ENCODE measurements at regions not wholly inside any gene's neighbourhood (a gene's known extent, or its start where the extent isn't known, plus 50 kb on each side); places are given as distances from the start of the nearest gene placed in this dataset.

DNA sequence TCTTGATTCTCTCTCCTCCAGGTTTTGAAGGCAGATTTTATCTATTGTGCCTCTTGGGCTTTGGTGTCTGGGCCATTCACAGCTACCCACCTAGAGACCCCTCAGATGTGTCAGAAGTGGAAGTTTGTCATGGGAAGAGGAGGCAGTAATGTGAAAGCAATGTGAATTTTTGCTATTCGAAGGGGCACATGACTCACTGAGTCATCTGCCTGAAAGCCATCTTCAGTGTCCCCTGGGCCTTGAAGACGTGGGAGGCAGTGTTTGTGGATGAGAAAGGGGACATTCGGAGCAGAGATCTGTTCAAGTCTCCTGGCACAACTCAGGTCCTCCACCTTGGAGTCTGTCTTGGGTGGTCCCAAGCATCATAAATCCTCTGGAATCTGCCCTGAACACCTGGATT, 530.2 kb downstream of the NPIPA7 start:
- H3K27me3 Mint-ChIP-seq (ENCODE audit: low read depth): peaks cover 20% of the 10 kb centered on the region

DNA sequence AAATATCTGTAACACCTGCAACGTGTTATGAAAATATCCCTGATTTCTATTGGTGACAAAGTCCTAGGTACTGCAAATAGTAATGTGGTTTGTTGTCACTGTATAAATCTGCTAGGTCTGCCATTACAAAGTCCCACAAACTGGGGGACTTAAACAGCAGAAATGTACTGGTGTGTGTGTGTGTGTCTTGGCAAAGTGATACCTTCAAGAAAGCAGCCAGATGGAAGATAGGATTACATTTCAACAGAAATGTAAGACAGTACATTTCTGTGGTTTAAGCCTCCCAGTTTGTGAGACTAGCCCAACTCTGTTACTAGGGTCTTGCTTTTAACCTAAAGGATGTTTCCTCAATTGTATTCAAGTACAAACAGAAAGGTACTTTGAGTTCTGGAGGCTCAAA, 531.7 kb downstream of the NPIPA7 start:
- Mint-ChIP-seq H3K4me1 (no peaks in the 10 kb centered on the region), H3K4me3 (no peak overlapping the region), H3K9me3 (peaks cover 2% of the 10 kb centered on the region), H3K27ac (no peak overlapping the region), H3K27me3 (ENCODE audit: low read depth) (peaks cover 16% of the 10 kb centered on the region), H3K36me3 (ENCODE audit: low read depth) (no peaks in the 10 kb centered on the region)
- TF ChIP-seq, protein P1, sequence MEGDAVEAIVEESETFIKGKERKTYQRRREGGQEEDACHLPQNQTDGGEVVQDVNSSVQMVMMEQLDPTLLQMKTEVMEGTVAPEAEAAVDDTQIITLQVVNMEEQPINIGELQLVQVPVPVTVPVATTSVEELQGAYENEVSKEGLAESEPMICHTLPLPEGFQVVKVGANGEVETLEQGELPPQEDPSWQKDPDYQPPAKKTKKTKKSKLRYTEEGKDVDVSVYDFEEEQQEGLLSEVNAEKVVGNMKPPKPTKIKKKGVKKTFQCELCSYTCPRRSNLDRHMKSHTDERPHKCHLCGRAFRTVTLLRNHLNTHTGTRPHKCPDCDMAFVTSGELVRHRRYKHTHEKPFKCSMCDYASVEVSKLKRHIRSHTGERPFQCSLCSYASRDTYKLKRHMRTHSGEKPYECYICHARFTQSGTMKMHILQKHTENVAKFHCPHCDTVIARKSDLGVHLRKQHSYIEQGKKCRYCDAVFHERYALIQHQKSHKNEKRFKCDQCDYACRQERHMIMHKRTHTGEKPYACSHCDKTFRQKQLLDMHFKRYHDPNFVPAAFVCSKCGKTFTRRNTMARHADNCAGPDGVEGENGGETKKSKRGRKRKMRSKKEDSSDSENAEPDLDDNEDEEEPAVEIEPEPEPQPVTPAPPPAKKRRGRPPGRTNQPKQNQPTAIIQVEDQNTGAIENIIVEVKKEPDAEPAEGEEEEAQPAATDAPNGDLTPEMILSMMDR (IDR thresholded peaks at IDR 0.05; ENCODE audit: unreplicated experiment in 3 of 3): no peak

More for the DNA sequence above, 530.2 kb downstream of the NPIPA7 start:
- TF ChIP-seq, protein P1 (IDR thresholded peaks at IDR 0.05; ENCODE audit: unreplicated experiment in 3 of 3): no peak
- H3K4me3 Mint-ChIP-seq: no peak overlapping the region
- no peaks in the 10 kb centered on the region for H3K4me1 Mint-ChIP-seq
- H3K27ac Mint-ChIP-seq: no peak overlapping the region
- H3K36me3 Mint-ChIP-seq (ENCODE audit: low read depth): no peaks in the 10 kb centered on the region
- peaks cover 2% of the 10 kb centered on the region for H3K9me3 Mint-ChIP-seq

DNA sequence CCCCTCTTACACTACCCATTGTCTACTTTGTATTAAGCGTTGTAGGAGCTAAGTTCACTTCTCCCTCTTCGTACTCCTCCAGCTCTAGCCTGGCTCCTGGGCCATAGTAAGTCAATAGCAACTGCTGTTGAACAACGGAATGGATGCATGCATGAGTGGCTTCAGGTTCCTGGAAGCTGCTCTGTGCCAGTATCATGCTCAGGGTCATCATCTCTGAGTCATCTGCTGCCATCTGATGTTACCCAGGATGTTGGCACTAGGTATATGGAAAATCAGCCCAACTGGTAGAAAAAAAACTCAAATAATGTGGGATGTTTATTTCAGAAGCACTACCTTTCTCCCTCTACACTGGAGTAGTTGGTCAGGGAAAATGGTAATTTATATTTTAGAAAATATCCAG, 536.8 kb downstream of the NPIPA7 start:
- Mint-ChIP-seq H3K4me3 (no peak overlapping the region), H3K4me1 (peaks cover 10% of the 10 kb centered on the region), H3K27ac (no peak overlapping the region), H3K36me3 (ENCODE audit: low read depth) (no peaks in the 10 kb centered on the region), H3K27me3 (ENCODE audit: low read depth) (peaks cover 14% of the 10 kb centered on the region), H3K9me3 (no peaks in the 10 kb centered on the region)
- TF ChIP-seq, protein P1 (IDR thresholded peaks at IDR 0.05; ENCODE audit: unreplicated experiment in 3 of 3): no peak

DNA sequence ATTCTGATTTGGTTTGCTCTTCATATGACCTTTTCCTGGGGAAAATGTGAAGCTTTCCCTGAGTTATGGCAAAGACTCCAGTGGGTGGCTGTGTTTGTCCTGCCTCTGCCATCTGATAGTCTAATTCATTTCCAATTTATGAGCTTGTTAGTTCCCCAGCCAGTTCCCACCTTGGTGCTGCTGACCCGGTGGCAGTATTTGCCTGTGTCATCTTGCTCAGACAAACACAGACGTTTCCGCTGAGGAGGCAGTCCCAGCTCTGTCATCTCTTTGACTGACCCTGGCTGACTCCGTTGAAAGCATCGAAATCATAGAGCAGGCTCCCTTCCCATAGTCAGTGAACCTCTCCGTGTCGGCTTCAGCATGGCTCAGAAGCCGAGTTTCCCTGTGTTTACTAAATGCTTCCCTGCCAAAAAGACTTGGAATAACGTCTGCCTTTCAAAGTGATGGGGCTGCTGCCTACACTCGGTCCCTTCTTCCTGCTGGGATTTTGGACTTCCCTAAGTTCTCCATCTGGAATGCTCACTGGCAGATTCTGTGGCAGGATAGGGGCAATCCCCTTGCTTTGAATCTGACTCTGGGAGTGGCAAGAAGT, 538.3 kb downstream of the NPIPA7 start:
- no peak overlapping the region for H3K4me3 Mint-ChIP-seq
- TF ChIP-seq, protein P1 (IDR thresholded peaks at IDR 0.05; ENCODE audit: unreplicated experiment in 3 of 3): no peak
- no peaks in the 10 kb centered on the region for H3K36me3 Mint-ChIP-seq (ENCODE audit: low read depth)
- H3K27ac Mint-ChIP-seq: no peak overlapping the region
- H3K9me3 Mint-ChIP-seq: no peaks in the 10 kb centered on the region
- H3K4me1 Mint-ChIP-seq: peaks cover 10% of the 10 kb centered on the region
- peaks cover 11% of the 10 kb centered on the region for H3K27me3 Mint-ChIP-seq (ENCODE audit: low read depth)

DNA sequence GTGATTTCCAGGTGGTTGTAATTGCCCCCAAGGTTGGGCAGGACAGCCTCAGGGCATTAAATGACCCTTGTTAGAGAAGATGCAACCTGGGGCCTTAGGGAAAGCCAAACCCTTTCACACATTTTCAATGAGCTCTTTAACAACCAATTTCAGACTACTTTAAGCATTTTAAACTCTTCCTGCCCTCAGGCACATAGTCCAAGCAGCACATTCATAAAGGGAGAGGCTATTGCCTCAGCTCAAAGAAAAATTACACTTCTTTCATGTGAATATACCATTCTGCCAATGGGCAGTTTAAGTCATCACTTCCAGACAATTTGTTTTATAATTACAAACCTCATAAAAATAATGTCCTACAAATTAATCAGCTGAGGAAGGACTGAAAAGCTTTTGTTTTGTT, 544.5 kb downstream of the NPIPA7 start:
- Mint-ChIP-seq H3K4me3 (no peak overlapping the region), H3K27ac (no peak overlapping the region), H3K4me1 (no peaks in the 10 kb centered on the region), H3K27me3 (ENCODE audit: low read depth) (peaks cover 4% of the 10 kb centered on the region), H3K9me3 (no peaks in the 10 kb centered on the region), H3K36me3 (ENCODE audit: low read depth) (no peaks in the 10 kb centered on the region)
- TF ChIP-seq, protein P1 (IDR thresholded peaks at IDR 0.05; ENCODE audit: unreplicated experiment in 3 of 3): no peak

DNA sequence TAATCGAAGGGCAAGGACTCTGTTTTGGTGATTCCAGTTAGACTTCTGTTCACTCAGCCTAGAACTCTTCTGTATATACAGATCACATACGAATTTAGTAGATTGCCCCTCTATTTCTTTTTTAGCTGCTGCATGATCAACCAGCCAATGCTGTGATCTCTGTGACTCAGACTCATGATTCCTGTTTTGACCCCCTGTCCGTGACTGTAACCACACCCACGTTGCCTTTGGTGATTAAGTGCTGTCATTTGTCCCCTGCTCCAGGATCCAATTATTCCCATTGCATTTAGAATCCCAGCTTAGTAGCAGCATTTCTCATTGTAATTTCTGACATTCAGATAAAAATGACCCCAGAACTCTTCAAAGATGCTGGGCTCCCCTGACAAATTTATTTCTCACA, 545.7 kb downstream of the NPIPA7 start:
- H3K4me1 Mint-ChIP-seq: no peaks in the 10 kb centered on the region
- no peak overlapping the region for H3K27ac Mint-ChIP-seq
- H3K36me3 Mint-ChIP-seq (ENCODE audit: low read depth): no peaks in the 10 kb centered on the region
- H3K4me3 Mint-ChIP-seq: no peak overlapping the region
- no peaks in the 10 kb centered on the region for H3K9me3 Mint-ChIP-seq
- H3K27me3 Mint-ChIP-seq (ENCODE audit: low read depth): peaks cover 4% of the 10 kb centered on the region
- TF ChIP-seq, protein P1 (IDR thresholded peaks at IDR 0.05; ENCODE audit: unreplicated experiment in 3 of 3): no peak
